ENCODE measurements at regions not wholly inside any gene's neighbourhood (a gene's known extent, or its start where the extent isn't known, plus 50 kb on each side); places are given as distances from the start of the nearest gene placed in this dataset.

GRCh38 chr1:18041102-18041501 lies 66.5 kb upstream of the IGSF21 start:
- Histone ChIP-seq H3K36me3 (replicated peaks in 1 of 2; ENCODE audit: insufficient read depth in 1 of 2, low read depth in 2 of 2) (no peaks in the 10 kb centered on the region), H3K4me3 (no peak overlapping the region), H3K27ac (no peak overlapping the region), H3K9me3 (no peaks in the 10 kb centered on the region), H3K4me1 (no peaks in the 10 kb centered on the region), H3K27me3 (no peaks in the 10 kb centered on the region)
- TF ChIP-seq CTCF (IDR thresholded peaks at IDR 0.05) (no peak), POLR2A (IDR thresholded peaks at IDR 0.05) (no peak)
- intact Hi-C loops (cut with DNase I) = no loop called here
- WGBS, 2 donors = 63 to 66% methylated on average over 6 of the region's 6 CpGs
- peak in 1 of 4 donors; percentile 62 for DNase-seq
- no peak for ATAC-seq

- intact Hi-C loops (cut with DNase I) = no loop called here
- Histone ChIP-seq H3K4me3 (no peak overlapping the region), H3K27me3 (no peaks in the 10 kb centered on the region), H3K4me1 (no peaks in the 10 kb centered on the region), H3K27ac (no peak overlapping the region), H3K9me3 (no peaks in the 10 kb centered on the region), H3K36me3 (replicated peaks in 1 of 2; ENCODE audit: insufficient read depth in 1 of 2, low read depth in 2 of 2) (no peaks in the 10 kb centered on the region)
- DNase-seq = no peak
- 43 to 55% methylated on average over 9 to 11 of the region's 11 CpGs for WGBS, 2 donors
- no peak for ATAC-seq
- TF ChIP-seq POLR2A (IDR thresholded peaks at IDR 0.05) (no peak), CTCF (IDR thresholded peaks at IDR 0.05) (no peak)
Observed at GRCh38 chr1:18041685-18042355, 65.8 kb upstream of the IGSF21 start.

GRCh38 chr1:18043871-18044270 lies 63.7 kb upstream of the IGSF21 start:
- H3K4me3 ChIP-seq = no peak overlapping the region
- ATAC-seq (no peak), DNase-seq (no peak)
- 41 to 47% methylated on average over 2 of the region's 2 CpGs for WGBS, 2 donors
- no peak overlapping the region for H3K27ac ChIP-seq
- no peaks in the 10 kb centered on the region for H3K9me3 ChIP-seq
- H3K27me3 ChIP-seq = no peaks in the 10 kb centered on the region
- no peaks in the 10 kb centered on the region for H3K4me1 ChIP-seq
- H3K36me3 ChIP-seq (replicated peaks in 1 of 2; ENCODE audit: insufficient read depth in 1 of 2, low read depth in 2 of 2) = no peaks in the 10 kb centered on the region
- no peak for TF ChIP-seq POLR2A (IDR thresholded peaks at IDR 0.05)
- no peak for TF ChIP-seq CTCF (IDR thresholded peaks at IDR 0.05)
- intact Hi-C loops (cut with DNase I) = no loop called here

GRCh38 chr1:18045203-18045602 lies 62.4 kb upstream of the IGSF21 start:
- Histone ChIP-seq H3K4me3 (no peak overlapping the region), H3K4me1 (no peaks in the 10 kb centered on the region), H3K27ac (no peak overlapping the region), H3K27me3 (no peaks in the 10 kb centered on the region), H3K9me3 (no peaks in the 10 kb centered on the region), H3K36me3 (replicated peaks in 1 of 2; ENCODE audit: insufficient read depth in 1 of 2, low read depth in 2 of 2) (no peaks in the 10 kb centered on the region)
- WGBS, 2 donors = 29 to 43% methylated on average over 2 to 5 of the region's 5 CpGs
- no peak for DNase-seq
- no peak for ATAC-seq
- TF ChIP-seq CTCF (IDR thresholded peaks at IDR 0.05) = no peak
- no peak for TF ChIP-seq POLR2A (IDR thresholded peaks at IDR 0.05)
- intact Hi-C loops (cut with DNase I) = no loop called here

GRCh38 chr1:18045621-18046020 lies 62.0 kb upstream of the IGSF21 start:
- no peaks in the 10 kb centered on the region for H3K36me3 ChIP-seq (replicated peaks in 1 of 2; ENCODE audit: insufficient read depth in 1 of 2, low read depth in 2 of 2)
- H3K4me3 ChIP-seq = no peak overlapping the region
- ATAC-seq = no peak
- DNase-seq = no peak
- H3K9me3 ChIP-seq = no peaks in the 10 kb centered on the region
- WGBS, 2 donors = 50 to 64% methylated on average over 4 to 8 of the region's 8 CpGs
- no peak overlapping the region for H3K27ac ChIP-seq
- intact Hi-C loops (cut with DNase I) = no loop called here
- no peak for TF ChIP-seq POLR2A (IDR thresholded peaks at IDR 0.05)
- no peak for TF ChIP-seq CTCF (IDR thresholded peaks at IDR 0.05)
- H3K4me1 ChIP-seq = no peaks in the 10 kb centered on the region
- no peaks in the 10 kb centered on the region for H3K27me3 ChIP-seq
